ENCODE measurements at regions not wholly inside any gene's neighbourhood (a gene's known extent, or its start where the extent isn't known, plus 50 kb on each side); places are given as distances from the start of the nearest gene placed in this dataset.

GRCh38 chr3:40645883-40646282, 121.1 kb downstream of the ZNF621 start:
- no peaks in the 10 kb centered on the region for H3K4me1 ChIP-seq (ENCODE audit: control insufficient read depth, insufficient read depth, low read length)

DNA sequence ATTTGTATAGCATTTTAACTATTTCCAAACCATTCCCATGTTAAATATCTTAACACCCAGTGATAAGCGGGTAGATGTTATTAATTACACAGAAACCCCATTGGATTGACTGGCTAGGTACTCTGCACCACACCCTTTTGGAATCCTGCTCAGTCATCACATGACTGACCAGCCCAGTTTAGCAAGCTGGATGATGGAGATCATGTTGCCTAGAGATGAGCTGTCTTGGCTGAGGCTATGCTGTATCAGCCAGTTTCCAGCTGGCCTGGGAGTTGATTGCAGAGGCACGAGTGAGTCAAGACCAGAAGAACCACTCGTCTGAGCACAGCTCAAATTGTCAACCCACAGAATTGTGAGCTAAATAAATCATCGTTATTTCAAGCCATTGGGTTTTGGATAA, 124.6 kb downstream of the ZNF621 start:
- H3K27ac Mint-ChIP-seq = no peak overlapping the region
- H3K4me1 Mint-ChIP-seq = no peaks in the 10 kb centered on the region
- Histone ChIP-seq H3K36me3 (ENCODE audit: control insufficient read depth, insufficient read depth, low read length) (no peaks in the 10 kb centered on the region), H3K4me1 (ENCODE audit: control insufficient read depth, insufficient read depth, low read length) (no peaks in the 10 kb centered on the region), H3K27ac (ENCODE audit: low read length) (no peak overlapping the region), H3K9me3 (ENCODE audit: control insufficient read depth, insufficient read depth, low read length) (no peaks in the 10 kb centered on the region), H3K27me3 (ENCODE audit: control insufficient read depth, insufficient read depth, low read length) (no peaks in the 10 kb centered on the region), H3K4me3 (ENCODE audit: low read length) (no peak overlapping the region)
- peaks cover 0 to 7% of the 10 kb centered on the region in 2 donors for H3K27me3 Mint-ChIP-seq (ENCODE audit: low read depth in 2 of 2)
- TF ChIP-seq, protein P1, sequence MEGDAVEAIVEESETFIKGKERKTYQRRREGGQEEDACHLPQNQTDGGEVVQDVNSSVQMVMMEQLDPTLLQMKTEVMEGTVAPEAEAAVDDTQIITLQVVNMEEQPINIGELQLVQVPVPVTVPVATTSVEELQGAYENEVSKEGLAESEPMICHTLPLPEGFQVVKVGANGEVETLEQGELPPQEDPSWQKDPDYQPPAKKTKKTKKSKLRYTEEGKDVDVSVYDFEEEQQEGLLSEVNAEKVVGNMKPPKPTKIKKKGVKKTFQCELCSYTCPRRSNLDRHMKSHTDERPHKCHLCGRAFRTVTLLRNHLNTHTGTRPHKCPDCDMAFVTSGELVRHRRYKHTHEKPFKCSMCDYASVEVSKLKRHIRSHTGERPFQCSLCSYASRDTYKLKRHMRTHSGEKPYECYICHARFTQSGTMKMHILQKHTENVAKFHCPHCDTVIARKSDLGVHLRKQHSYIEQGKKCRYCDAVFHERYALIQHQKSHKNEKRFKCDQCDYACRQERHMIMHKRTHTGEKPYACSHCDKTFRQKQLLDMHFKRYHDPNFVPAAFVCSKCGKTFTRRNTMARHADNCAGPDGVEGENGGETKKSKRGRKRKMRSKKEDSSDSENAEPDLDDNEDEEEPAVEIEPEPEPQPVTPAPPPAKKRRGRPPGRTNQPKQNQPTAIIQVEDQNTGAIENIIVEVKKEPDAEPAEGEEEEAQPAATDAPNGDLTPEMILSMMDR (IDR thresholded peaks at IDR 0.05) = no peak
- no peaks in the 10 kb centered on the region for H3K36me3 Mint-ChIP-seq
- no peak for DNase-seq
- no peak overlapping the region for H3K4me3 Mint-ChIP-seq
- intact Hi-C loops (cut with micrococcal nuclease) = no loop called here
- no peaks in the 10 kb centered on the region for H3K9me3 Mint-ChIP-seq
- ATAC-seq = no peak
- 98% methylated on average over 4 of the region's 4 CpGs for WGBS (ENCODE audit: insufficient coverage)

More at GRCh38 chr3:40645883-40646282, 121.1 kb downstream of the ZNF621 start:
- DNase-seq (no peak), ATAC-seq (no peak)
- no peak overlapping the region for H3K27ac ChIP-seq (ENCODE audit: low read length)
- peaks cover 0 to 17% of the 10 kb centered on the region in 2 donors for H3K27me3 Mint-ChIP-seq (ENCODE audit: low read depth in 2 of 2)
- no peaks in the 10 kb centered on the region for H3K4me1 Mint-ChIP-seq
- no peaks in the 10 kb centered on the region for H3K27me3 ChIP-seq (ENCODE audit: control insufficient read depth, insufficient read depth, low read length)
- WGBS (ENCODE audit: insufficient coverage) = 87% methylated on average over 3 of the region's 3 CpGs
- intact Hi-C loops (cut with micrococcal nuclease) = no loop called here
- H3K27ac Mint-ChIP-seq = no peak overlapping the region
- H3K4me3 Mint-ChIP-seq = no peak overlapping the region
- H3K36me3 ChIP-seq (ENCODE audit: control insufficient read depth, insufficient read depth, low read length) = no peaks in the 10 kb centered on the region
- H3K9me3 Mint-ChIP-seq = no peaks in the 10 kb centered on the region
- TF ChIP-seq, protein P1 (IDR thresholded peaks at IDR 0.05) = no peak
- no peaks in the 10 kb centered on the region for H3K9me3 ChIP-seq (ENCODE audit: control insufficient read depth, insufficient read depth, low read length)
- H3K36me3 Mint-ChIP-seq = no peaks in the 10 kb centered on the region
- no peak overlapping the region for H3K4me3 ChIP-seq (ENCODE audit: low read length)

GRCh38 chr3:40652072-40652471, 127.3 kb downstream of the ZNF621 start:
- H3K4me3 ChIP-seq (ENCODE audit: low read length) = no peak overlapping the region
- H3K9me3 ChIP-seq (ENCODE audit: control insufficient read depth, insufficient read depth, low read length) = no peaks in the 10 kb centered on the region
- ATAC-seq (no peak), DNase-seq (no peak)
- no peak overlapping the region for H3K4me3 Mint-ChIP-seq
- H3K36me3 Mint-ChIP-seq = no peaks in the 10 kb centered on the region
- WGBS (ENCODE audit: insufficient coverage) = 86% methylated on average over 5 of the region's 5 CpGs
- no peaks in the 10 kb centered on the region for H3K4me1 ChIP-seq (ENCODE audit: control insufficient read depth, insufficient read depth, low read length)
- TF ChIP-seq, protein P1 (IDR thresholded peaks at IDR 0.05) = no peak
- no peak overlapping the region for H3K27ac Mint-ChIP-seq
- H3K27me3 Mint-ChIP-seq (ENCODE audit: low read depth in 2 of 2) = peaks cover 6 to 11% of the 10 kb centered on the region in 2 donors
- no peaks in the 10 kb centered on the region for H3K27me3 ChIP-seq (ENCODE audit: control insufficient read depth, insufficient read depth, low read length)
- no peaks in the 10 kb centered on the region for H3K36me3 ChIP-seq (ENCODE audit: control insufficient read depth, insufficient read depth, low read length)
- intact Hi-C loops (cut with micrococcal nuclease) = no loop called here
- H3K27ac ChIP-seq (ENCODE audit: low read length) = no peak overlapping the region
- H3K4me1 Mint-ChIP-seq = no peaks in the 10 kb centered on the region
- H3K9me3 Mint-ChIP-seq = no peaks in the 10 kb centered on the region

DNA sequence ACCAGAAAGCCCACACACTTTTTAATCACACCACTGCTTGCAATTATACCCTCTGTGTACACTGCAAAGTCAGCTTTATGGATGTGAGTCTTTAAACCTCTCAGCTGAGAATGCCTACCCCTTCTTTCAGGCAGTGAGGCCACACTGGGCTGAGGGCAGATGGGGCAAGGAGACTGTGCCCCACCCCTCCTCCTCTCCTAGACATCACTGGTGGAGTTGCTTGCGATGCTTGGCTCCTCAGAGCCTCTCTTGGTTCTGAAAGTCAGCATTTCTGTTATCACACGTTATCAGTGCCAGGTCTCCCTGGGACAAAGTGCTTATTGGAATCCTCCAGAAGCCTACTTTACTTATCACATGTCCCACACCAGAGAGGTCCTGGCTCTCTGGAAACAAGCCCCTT, 128.2 kb downstream of the ZNF621 start:
- Mint-ChIP-seq H3K27ac (no peak overlapping the region), H3K9me3 (peaks cover 0 to 3% of the 10 kb centered on the region in 2 donors), H3K36me3 (no peaks in the 10 kb centered on the region), H3K27me3 (ENCODE audit: low read depth in 2 of 2) (peaks cover 7 to 14% of the 10 kb centered on the region in 2 donors), H3K4me1 (no peaks in the 10 kb centered on the region), H3K4me3 (no peak overlapping the region)
- WGBS (ENCODE audit: insufficient coverage) = 97% methylated on average over 2 of the region's 2 CpGs
- H3K4me1 ChIP-seq (ENCODE audit: control insufficient read depth, insufficient read depth, low read length) = no peaks in the 10 kb centered on the region
- no peak overlapping the region for H3K4me3 ChIP-seq (ENCODE audit: low read length)
- TF ChIP-seq, protein P1 (IDR thresholded peaks at IDR 0.05) = no peak
- no peaks in the 10 kb centered on the region for H3K36me3 ChIP-seq (ENCODE audit: control insufficient read depth, insufficient read depth, low read length)
- ATAC-seq (no peak), DNase-seq (no peak)
- no peak overlapping the region for H3K27ac ChIP-seq (ENCODE audit: low read length)
- no peaks in the 10 kb centered on the region for H3K27me3 ChIP-seq (ENCODE audit: control insufficient read depth, insufficient read depth, low read length)
- intact Hi-C loops (cut with micrococcal nuclease) = no loop called here
- H3K9me3 ChIP-seq (ENCODE audit: control insufficient read depth, insufficient read depth, low read length) = no peaks in the 10 kb centered on the region

All from natural killer cell (primary cell).